K562 (cell line): ENCODE measurements at regions not wholly inside any gene's neighbourhood (a gene's known extent, or its start where the extent isn't known, plus 50 kb on each side); places are given as distances from the start of the nearest gene placed in this dataset.

Experiments
- ATAC-seq: fragments of 200-7000 bp; cut with Tn5 transposase; 3 replicates; pipeline ENCODE4 v1.9.1; 2020; ENCODE audit warnings: moderate library complexity
- BruUV-seq: library from RNA; stranded (reverse); fragments of 400-500 nt; replicated peaks from 2 replicates; lab custom pipeline; 2021; lab: Mats Ljungman, UMichigan
- CTCF ChIA-PET: fragments of 300-600 bp; formaldehyde crosslinking; extraction: SDS; loops from one replicate; lab custom pipeline; 2021; ENCODE audit warnings: low intra/inter-chr PET ratio; lab: Yijun Ruan, JAX
- POLR2A ChIA-PET: fragments of 300-600, 350-650 bp; sonication (Branson Sonifier 250); formaldehyde crosslinking; extraction: SDS; loops from one replicate; lab custom pipeline; 2021; ENCODE audit warnings: antibody characterized with exemption, inconsistent platforms; lab: Yijun Ruan, JAX
- DNase-seq, 4 experiments: peaks; one replicate each; pipeline versions ENCODE4 v3.0.0 to v3.0.0-alpha.2; 2011 to 2018; ENCODE audit warnings: low spot score in 3 of 4, mixed read lengths in 3 of 4; ENCODE audit errors: extremely low read depth in 1 of 4
- FAIRE-seq: peaks from 2 replicates; lab custom pipeline; 2011; peaks lifted over from hg19 to GRCh38; lab: Jason Lieb, UNC
- H2AFZ ChIP-seq: 2 replicates; pipeline ENCODE4 v1.6.0; 2011; ENCODE audit warnings: low read depth, low read length, control low read depth, inconsistent platforms
- H3K27ac ChIP-seq: fragments of 200-600 bp; 3 replicates; pipeline ENCODE4 v1.8.0; 2011; ENCODE audit warnings: low read depth, mild to moderate bottlenecking, control low read depth, inconsistent platforms, low read length, moderate library complexity, mixed read lengths; ENCODE audit errors: extremely low read depth
- H3K27me3 ChIP-seq, 2 experiments: fragments of 300-600 bp in 1 of 2; 2 replicates in 1 of 2; 3 replicates in 1 of 2; pipeline versions ENCODE4 v1.6.0 to v1.8.0; 2011; ENCODE audit warnings: inconsistent platforms in 2 of 2, low read length in 2 of 2, mild to moderate bottlenecking in 1 of 2, mixed read lengths in 1 of 2, moderate library complexity in 1 of 2; ENCODE audit not compliant: control insufficient read depth in 2 of 2, insufficient read depth in 2 of 2
- H3K36me3 ChIP-seq: fragments of 300-600 bp; 3 replicates; pipeline ENCODE4 v1.8.0; 2011; ENCODE audit warnings: mild to moderate bottlenecking, low read length, inconsistent platforms; ENCODE audit not compliant: control insufficient read depth, insufficient read depth
- H3K4me1 ChIP-seq, 2 experiments: fragments of 200-600 bp in 1 of 2; replicated peaks in 1 of 2; 2 replicates in 1 of 2; 3 replicates in 1 of 2; pipeline versions ENCODE4 v1.5.1 to v1.8.0; 2011; ENCODE audit warnings: inconsistent platforms in 2 of 2, low read length in 2 of 2, mild to moderate bottlenecking in 1 of 2, mixed read lengths in 1 of 2, moderate library complexity in 1 of 2; ENCODE audit not compliant: control insufficient read depth in 2 of 2, insufficient read depth in 2 of 2
- H3K4me2 ChIP-seq: 2 replicates; pipeline ENCODE4 v1.6.1; 2011; ENCODE audit warnings: low read length, control low read depth, inconsistent platforms, mixed read lengths; ENCODE audit not compliant: insufficient read depth
- H3K4me3 ChIP-seq: fragments of 200-600 bp; sonication (generic), shearing (Covaris generic); 2 replicates; pipeline ENCODE4 v1.5.1; 2016; ENCODE audit warnings: control low read depth, inconsistent platforms
- H3K79me2 ChIP-seq: fragments of 200-600 bp; 3 replicates; pipeline ENCODE4 v1.8.0; 2011; ENCODE audit warnings: low read length, inconsistent platforms; ENCODE audit not compliant: control insufficient read depth, insufficient read depth
- H3K9ac ChIP-seq, 2 experiments: 2 replicates each; pipeline versions ENCODE4 v1.6.0 to v1.6.1; 2011; ENCODE audit warnings: low read depth in 2 of 2, low read length in 2 of 2, control low read depth in 1 of 2, inconsistent platforms in 1 of 2, mild to moderate bottlenecking in 1 of 2, mixed read lengths in 1 of 2; ENCODE audit not compliant: insufficient read depth in 1 of 2
- H3K9me1 ChIP-seq: one replicate; pipeline ENCODE4 v1.6.0; 2011; ENCODE audit warnings: inconsistent platforms, mild to moderate bottlenecking, low read length, moderate library complexity; ENCODE audit not compliant: control insufficient read depth, insufficient read depth
- H3K9me3 ChIP-seq: replicated peaks from 2 replicates; pipeline ENCODE4 v1.5.1; 2011; ENCODE audit warnings: low read depth, low read length, inconsistent platforms; ENCODE audit not compliant: control insufficient read depth, insufficient read depth
- H4K20me1 ChIP-seq: replicated peaks from 2 replicates; pipeline ENCODE4 v1.6.1; 2011; ENCODE audit warnings: low read length, inconsistent platforms, mixed read lengths; ENCODE audit not compliant: control insufficient read depth, insufficient read depth
- CEBPB ChIP-seq: fragments of 450-650 bp; IDR thresholded peaks from 2 replicates; pipeline ENCODE4 v1.6.1; 2016; ENCODE audit warnings: missing genetic modification characterization, missing compliant biosample characterization
- NCOR1 ChIP-seq: fragments of 450-650 bp; IDR thresholded peaks from 2 replicates; pipeline ENCODE4 v1.6.1; 2016; ENCODE audit warnings: mild to moderate bottlenecking, moderate library complexity
- ZBTB11 ChIP-seq, 3 experiments: fragments of 200-800 bp in 1 of 3; fragments of 250-450 bp in 1 of 3; fragments of 450-650 bp in 1 of 3; sonication (Bioruptor Pico) in 1 of 3; sonication (Bioruptor generic) in 1 of 3; formaldehyde crosslinking in 1 of 3; IDR thresholded peaks; 2 replicates each; pipeline versions ENCODE4 v1.6.1 to v1.8.0; 2016 to 2022; ENCODE audit warnings: mild to moderate bottlenecking in 2 of 3, missing genetic modification characterization in 2 of 3, missing compliant biosample characterization in 1 of 3, moderate library complexity in 1 of 3
- in situ Hi-C: fragments of 300-500 bp; cut with MboI; formaldehyde crosslinking; loops from 4 replicates; pipeline ENCODE4 v1.15.0; 2018; ENCODE audit warnings: inconsistent platforms, mixed read lengths
- intact Hi-C: fragments of 100-400 bp; cut with micrococcal nuclease; formaldehyde crosslinking; loops from 2 replicates; pipeline ENCODE4 v1.14.2; 2022

GRCh38 chr6:22622351-22622750 lies 53.0 kb downstream of the HDGFL1 start:
- no peak for FAIRE-seq
- ChIA-PET POLR2A (no interaction called here), CTCF (no interaction called here)
- H3K36me3 ChIP-seq, result no peaks in the 10 kb centered on the region
- no peaks in the 10 kb centered on the region for H3K27me3 ChIP-seq
- no peak overlapping the region for H3K9ac ChIP-seq
- no peak for DNase-seq
- ATAC-seq, result no peak
- in situ Hi-C loops (no loop called here), intact Hi-C loops (no loop called here)
- no TSS peak for BruUV-seq
- H3K27ac ChIP-seq, result no peak overlapping the region
- no peaks in the 10 kb centered on the region for H3K79me2 ChIP-seq
- TF ChIP-seq ZBTB11 (CRISPR knock-in tag; IDR thresholded peaks at IDR 0.05), result no peak
- no peak for TF ChIP-seq CEBPB
- TF ChIP-seq NCOR1, result no peak
- no peak overlapping the region for H3K4me2 ChIP-seq
- H3K4me3 ChIP-seq, result no peak overlapping the region
- H4K20me1 ChIP-seq, result no peaks in the 10 kb centered on the region
- H3K9me3 ChIP-seq, result 0 out of 2 replicates have a peak, but pooled peaks cover under 1% of the 10 kb centered on the region
- H2AFZ ChIP-seq, result no peak overlapping the region
- H3K9me1 ChIP-seq, result no peaks in the 10 kb centered on the region
- no peaks in the 10 kb centered on the region for H3K4me1 ChIP-seq
